K562 (cell line): ENCODE measurements at regions not wholly inside any gene's neighbourhood (a gene's known extent, or its start where the extent isn't known, plus 50 kb on each side); places are given as distances from the start of the nearest gene placed in this dataset.

Source experiments
- ATAC-seq: fragments of 200-7000 bp; cut with Tn5 transposase; 3 replicates; pipeline ENCODE4 v1.9.1; 2020; ENCODE audit warnings: moderate library complexity
- BruUV-seq: library from RNA; stranded (reverse); fragments of 400-500 nt; replicated peaks from 2 replicates; lab custom pipeline; 2021; lab: Mats Ljungman, UMichigan
- CTCF ChIA-PET: fragments of 300-600 bp; formaldehyde crosslinking; extraction: SDS; loops from one replicate; lab custom pipeline; 2021; ENCODE audit warnings: low intra/inter-chr PET ratio; lab: Yijun Ruan, JAX
- POLR2A ChIA-PET: fragments of 300-600, 350-650 bp; sonication (Branson Sonifier 250); formaldehyde crosslinking; extraction: SDS; loops from one replicate; lab custom pipeline; 2021; ENCODE audit warnings: antibody characterized with exemption, inconsistent platforms; lab: Yijun Ruan, JAX
- DNase-seq, 4 experiments: peaks; one replicate each; pipeline versions ENCODE4 v3.0.0 to v3.0.0-alpha.2; 2011 to 2018; ENCODE audit warnings: low spot score in 3 of 4, mixed read lengths in 3 of 4; ENCODE audit errors: extremely low read depth in 1 of 4
- FAIRE-seq: peaks from 2 replicates; lab custom pipeline; 2011; peaks lifted over from hg19 to GRCh38; lab: Jason Lieb, UNC
- H2AFZ ChIP-seq: 2 replicates; pipeline ENCODE4 v1.6.0; 2011; ENCODE audit warnings: low read depth, low read length, control low read depth, inconsistent platforms
- H3K27ac ChIP-seq: fragments of 200-600 bp; 3 replicates; pipeline ENCODE4 v1.8.0; 2011; ENCODE audit warnings: low read depth, mild to moderate bottlenecking, control low read depth, inconsistent platforms, low read length, moderate library complexity, mixed read lengths; ENCODE audit errors: extremely low read depth
- H3K27me3 ChIP-seq, 2 experiments: fragments of 300-600 bp in 1 of 2; 2 replicates in 1 of 2; 3 replicates in 1 of 2; pipeline versions ENCODE4 v1.6.0 to v1.8.0; 2011; ENCODE audit warnings: inconsistent platforms in 2 of 2, low read length in 2 of 2, mild to moderate bottlenecking in 1 of 2, mixed read lengths in 1 of 2, moderate library complexity in 1 of 2; ENCODE audit not compliant: control insufficient read depth in 2 of 2, insufficient read depth in 2 of 2
- H3K36me3 ChIP-seq: fragments of 300-600 bp; 3 replicates; pipeline ENCODE4 v1.8.0; 2011; ENCODE audit warnings: mild to moderate bottlenecking, low read length, inconsistent platforms; ENCODE audit not compliant: control insufficient read depth, insufficient read depth
- H3K4me1 ChIP-seq, 2 experiments: fragments of 200-600 bp in 1 of 2; replicated peaks in 1 of 2; 2 replicates in 1 of 2; 3 replicates in 1 of 2; pipeline versions ENCODE4 v1.5.1 to v1.8.0; 2011; ENCODE audit warnings: inconsistent platforms in 2 of 2, low read length in 2 of 2, mild to moderate bottlenecking in 1 of 2, mixed read lengths in 1 of 2, moderate library complexity in 1 of 2; ENCODE audit not compliant: control insufficient read depth in 2 of 2, insufficient read depth in 2 of 2
- H3K4me2 ChIP-seq: 2 replicates; pipeline ENCODE4 v1.6.1; 2011; ENCODE audit warnings: low read length, control low read depth, inconsistent platforms, mixed read lengths; ENCODE audit not compliant: insufficient read depth
- H3K4me3 ChIP-seq: fragments of 200-600 bp; sonication (generic), shearing (Covaris generic); 2 replicates; pipeline ENCODE4 v1.5.1; 2016; ENCODE audit warnings: control low read depth, inconsistent platforms
- H3K79me2 ChIP-seq: fragments of 200-600 bp; 3 replicates; pipeline ENCODE4 v1.8.0; 2011; ENCODE audit warnings: low read length, inconsistent platforms; ENCODE audit not compliant: control insufficient read depth, insufficient read depth
- H3K9ac ChIP-seq, 2 experiments: 2 replicates each; pipeline versions ENCODE4 v1.6.0 to v1.6.1; 2011; ENCODE audit warnings: low read depth in 2 of 2, low read length in 2 of 2, control low read depth in 1 of 2, inconsistent platforms in 1 of 2, mild to moderate bottlenecking in 1 of 2, mixed read lengths in 1 of 2; ENCODE audit not compliant: insufficient read depth in 1 of 2
- H3K9me1 ChIP-seq: one replicate; pipeline ENCODE4 v1.6.0; 2011; ENCODE audit warnings: inconsistent platforms, mild to moderate bottlenecking, low read length, moderate library complexity; ENCODE audit not compliant: control insufficient read depth, insufficient read depth
- H3K9me3 ChIP-seq: replicated peaks from 2 replicates; pipeline ENCODE4 v1.5.1; 2011; ENCODE audit warnings: low read depth, low read length, inconsistent platforms; ENCODE audit not compliant: control insufficient read depth, insufficient read depth
- H4K20me1 ChIP-seq: replicated peaks from 2 replicates; pipeline ENCODE4 v1.6.1; 2011; ENCODE audit warnings: low read length, inconsistent platforms, mixed read lengths; ENCODE audit not compliant: control insufficient read depth, insufficient read depth
- EZH2 ChIP-seq: IDR thresholded peaks from 2 replicates; pipeline ENCODE4 v1.6.1; 2012; ENCODE audit warnings: low read depth, mild to moderate bottlenecking, inconsistent platforms, low read length, borderline replicate concordance
- HDAC6 ChIP-seq: IDR thresholded peaks from 2 replicates; pipeline ENCODE4 v1.6.1; 2012; ENCODE audit warnings: low read depth, mild to moderate bottlenecking, control low read depth, inconsistent platforms, low read length, moderate library complexity
- HSF4 ChIP-seq: fragments of 250-450 bp; sonication (Bioruptor Pico); IDR thresholded peaks from 2 replicates; pipeline ENCODE4 v2.1.2; 2022; ENCODE audit warnings: mild to moderate bottlenecking, moderate library complexity, borderline replicate concordance
- SIX5 ChIP-seq, 2 experiments: IDR thresholded peaks; 2 replicates each; pipeline ENCODE4 v1.6.1; 2011; ENCODE audit warnings: low read length in 2 of 2, borderline replicate concordance in 1 of 2, low read depth in 1 of 2, mild to moderate bottlenecking in 1 of 2, moderate library complexity in 1 of 2; ENCODE audit not compliant: insufficient read depth in 1 of 2
- SREBF1 ChIP-seq: fragments of 150-350 bp; IDR thresholded peaks from 2 replicates; pipeline ENCODE4 v1.6.1; 2014; ENCODE audit warnings: antibody characterized with exemption, low read depth, low read length, borderline replicate concordance
- TRIM24 ChIP-seq, 2 experiments: fragments of 450-650 bp; IDR thresholded peaks; 2 replicates each; pipeline ENCODE4 v1.6.1; 2016
- WGBS: fragments of 100-300 bp; shearing (Covaris generic); methylation state at CpG from one replicate; pipeline ENCODE4 v1.1.6; 2016; ENCODE audit warnings: low coverage, mixed read lengths; ENCODE audit not compliant: insufficient coverage; ENCODE audit errors: missing lambda C conversion rate; 5-methylcytosine and 5-hydroxymethylcytosine counted together
- in situ Hi-C: fragments of 300-500 bp; cut with MboI; formaldehyde crosslinking; loops from 4 replicates; pipeline ENCODE4 v1.15.0; 2018; ENCODE audit warnings: inconsistent platforms, mixed read lengths
- intact Hi-C: fragments of 100-400 bp; cut with micrococcal nuclease; formaldehyde crosslinking; loops from 2 replicates; pipeline ENCODE4 v1.14.2; 2022
- TF ChIP-seq, protein P1 (sequence below): IDR thresholded peaks from 2 replicates; pipeline ENCODE4 v1.6.1; 2016; ENCODE audit warnings: missing genetic modification characterization, missing compliant biosample characterization
- TF ChIP-seq, protein P2 (sequence below): fragments of 450-650 bp; IDR thresholded peaks from 2 replicates; pipeline ENCODE4 v1.7.0; 2016; ENCODE audit warnings: borderline replicate concordance
- TF ChIP-seq, protein P3 (sequence below): fragments of 250-450 bp; sonication (Bioruptor Pico); IDR thresholded peaks from 2 replicates; pipeline ENCODE4 v1.4.0; 2020

DNA sequence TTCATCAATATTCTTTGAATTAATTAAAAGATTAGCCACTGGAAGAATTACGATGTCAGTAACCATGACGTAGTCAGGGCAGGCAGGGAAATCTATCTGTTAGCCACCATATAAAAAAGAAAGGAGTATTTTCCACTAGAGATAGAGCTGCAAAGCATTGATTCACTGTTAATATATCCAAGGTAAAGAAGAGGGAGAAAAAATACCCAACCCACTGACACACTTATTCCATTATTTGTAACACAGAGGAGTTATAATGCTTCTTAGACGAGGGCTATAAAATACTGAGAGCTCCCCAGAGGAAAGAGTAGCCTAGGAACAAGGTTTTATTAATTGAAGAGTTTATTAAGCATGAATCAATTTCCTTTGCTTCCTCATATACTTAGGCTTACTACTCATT, 382.2 kb upstream of the CDH6 start (continued):
- TF ChIP-seq, protein P1, sequence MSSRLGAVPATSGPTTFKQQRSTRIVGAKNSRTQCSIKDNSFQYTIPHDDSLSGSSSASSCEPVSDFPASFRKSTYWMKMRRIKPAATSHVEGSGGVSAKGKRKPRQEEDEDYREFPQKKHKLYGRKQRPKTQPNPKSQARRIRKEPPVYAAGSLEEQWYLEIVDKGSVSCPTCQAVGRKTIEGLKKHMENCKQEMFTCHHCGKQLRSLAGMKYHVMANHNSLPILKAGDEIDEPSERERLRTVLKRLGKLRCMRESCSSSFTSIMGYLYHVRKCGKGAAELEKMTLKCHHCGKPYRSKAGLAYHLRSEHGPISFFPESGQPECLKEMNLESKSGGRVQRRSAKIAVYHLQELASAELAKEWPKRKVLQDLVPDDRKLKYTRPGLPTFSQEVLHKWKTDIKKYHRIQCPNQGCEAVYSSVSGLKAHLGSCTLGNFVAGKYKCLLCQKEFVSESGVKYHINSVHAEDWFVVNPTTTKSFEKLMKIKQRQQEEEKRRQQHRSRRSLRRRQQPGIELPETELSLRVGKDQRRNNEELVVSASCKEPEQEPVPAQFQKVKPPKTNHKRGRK (tag): no peak
- TF ChIP-seq, protein P2, sequence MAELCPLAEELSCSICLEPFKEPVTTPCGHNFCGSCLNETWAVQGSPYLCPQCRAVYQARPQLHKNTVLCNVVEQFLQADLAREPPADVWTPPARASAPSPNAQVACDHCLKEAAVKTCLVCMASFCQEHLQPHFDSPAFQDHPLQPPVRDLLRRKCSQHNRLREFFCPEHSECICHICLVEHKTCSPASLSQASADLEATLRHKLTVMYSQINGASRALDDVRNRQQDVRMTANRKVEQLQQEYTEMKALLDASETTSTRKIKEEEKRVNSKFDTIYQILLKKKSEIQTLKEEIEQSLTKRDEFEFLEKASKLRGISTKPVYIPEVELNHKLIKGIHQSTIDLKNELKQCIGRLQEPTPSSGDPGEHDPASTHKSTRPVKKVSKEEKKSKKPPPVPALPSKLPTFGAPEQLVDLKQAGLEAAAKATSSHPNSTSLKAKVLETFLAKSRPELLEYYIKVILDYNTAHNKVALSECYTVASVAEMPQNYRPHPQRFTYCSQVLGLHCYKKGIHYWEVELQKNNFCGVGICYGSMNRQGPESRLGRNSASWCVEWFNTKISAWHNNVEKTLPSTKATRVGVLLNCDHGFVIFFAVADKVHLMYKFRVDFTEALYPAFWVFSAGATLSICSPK: no peak
- TF ChIP-seq SIX5 (IDR thresholded peaks at IDR 0.05; ENCODE audit: borderline replicate concordance in 1 of 2, insufficient read depth in 1 of 2, low read depth in 1 of 2, low read length in 2 of 2): no peak
- TF ChIP-seq, protein P3, sequence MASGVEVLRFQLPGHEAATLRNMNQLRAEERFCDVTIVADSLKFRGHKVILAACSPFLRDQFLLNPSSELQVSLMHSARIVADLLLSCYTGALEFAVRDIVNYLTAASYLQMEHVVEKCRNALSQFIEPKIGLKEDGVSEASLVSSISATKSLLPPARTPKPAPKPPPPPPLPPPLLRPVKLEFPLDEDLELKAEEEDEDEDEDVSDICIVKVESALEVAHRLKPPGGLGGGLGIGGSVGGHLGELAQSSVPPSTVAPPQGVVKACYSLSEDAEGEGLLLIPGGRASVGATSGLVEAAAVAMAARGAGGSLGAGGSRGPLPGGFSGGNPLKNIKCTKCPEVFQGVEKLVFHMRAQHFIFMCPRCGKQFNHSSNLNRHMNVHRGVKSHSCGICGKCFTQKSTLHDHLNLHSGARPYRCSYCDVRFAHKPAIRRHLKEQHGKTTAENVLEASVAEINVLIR (CRISPR knock-in tag): no peak

DNA sequence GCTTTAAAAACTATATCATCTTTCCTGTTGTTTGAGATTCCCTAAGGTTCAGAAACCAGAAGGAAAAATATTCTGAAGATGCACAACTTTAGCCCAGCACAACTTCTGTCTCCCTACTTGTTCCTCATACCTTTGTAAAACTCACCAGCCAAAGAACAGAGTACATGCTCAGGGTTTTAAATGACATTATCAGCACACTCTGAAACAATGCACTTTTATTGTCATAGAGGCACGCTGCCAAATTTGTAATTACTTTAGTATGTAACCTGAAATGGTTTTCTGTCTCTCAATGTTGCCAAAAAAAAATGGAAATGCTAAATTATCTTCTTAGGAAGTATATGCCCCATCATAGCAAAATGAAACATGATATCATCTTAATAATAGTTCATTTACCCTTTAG, 383.6 kb upstream of the CDH6 start:
- H3K9me3 ChIP-seq: no peaks in the 10 kb centered on the region; the same call in 1 of the 2 replicates
- no TSS peak for BruUV-seq
- FAIRE-seq (no peak), DNase-seq (no peak), ATAC-seq (no peak)
- H3K4me1 ChIP-seq: no peaks in the 10 kb centered on the region
- intact Hi-C loops: no loop called here
- no peak overlapping the region for H3K27ac ChIP-seq
- TF ChIP-seq HSF4 (no peak), TRIM24 (IDR thresholded peaks at IDR 0.05) (no peak), HDAC6 (no peak), SREBF1 (no peak), EZH2 (no peak)
- no peaks in the 10 kb centered on the region for H3K79me2 ChIP-seq
- H3K9ac ChIP-seq: no peak overlapping the region
- no peak overlapping the region for H3K4me2 ChIP-seq
- no peaks in the 10 kb centered on the region for H3K9me1 ChIP-seq
- ChIA-PET POLR2A (no interaction called here), CTCF (no interaction called here)
- no peak overlapping the region for H2AFZ ChIP-seq
- no peaks in the 10 kb centered on the region for H3K27me3 ChIP-seq
- no peak overlapping the region for H3K4me3 ChIP-seq
- no peaks in the 10 kb centered on the region for H3K36me3 ChIP-seq
- 0% methylated on average over 1 of the region's 1 CpG for WGBS
- in situ Hi-C loops: no loop called here
- no peaks in the 10 kb centered on the region for H4K20me1 ChIP-seq
